MM.1S (cell line): ENCODE measurements at regions not wholly inside any gene's neighbourhood (a gene's known extent, or its start where the extent isn't known, plus 50 kb on each side); places are given as distances from the start of the nearest gene placed in this dataset.

Experiments used
- EZH2phosphoT487 ChIP-seq: fragments of 300-600 bp; sonication (generic); IDR thresholded peaks from 2 replicates; pipeline ENCODE4 v1.6.1; 2018; ENCODE audit warnings: antibody characterized with exemption, low read length
- TF ChIP-seq, protein P1 (sequence below): fragments of 300-600 bp; sonication (generic); IDR thresholded peaks from 2 replicates; pipeline ENCODE4 v1.5.1; 2016; ENCODE audit warnings: antibody characterized with exemption, low read length, mixed read lengths

- TF ChIP-seq, protein P1, sequence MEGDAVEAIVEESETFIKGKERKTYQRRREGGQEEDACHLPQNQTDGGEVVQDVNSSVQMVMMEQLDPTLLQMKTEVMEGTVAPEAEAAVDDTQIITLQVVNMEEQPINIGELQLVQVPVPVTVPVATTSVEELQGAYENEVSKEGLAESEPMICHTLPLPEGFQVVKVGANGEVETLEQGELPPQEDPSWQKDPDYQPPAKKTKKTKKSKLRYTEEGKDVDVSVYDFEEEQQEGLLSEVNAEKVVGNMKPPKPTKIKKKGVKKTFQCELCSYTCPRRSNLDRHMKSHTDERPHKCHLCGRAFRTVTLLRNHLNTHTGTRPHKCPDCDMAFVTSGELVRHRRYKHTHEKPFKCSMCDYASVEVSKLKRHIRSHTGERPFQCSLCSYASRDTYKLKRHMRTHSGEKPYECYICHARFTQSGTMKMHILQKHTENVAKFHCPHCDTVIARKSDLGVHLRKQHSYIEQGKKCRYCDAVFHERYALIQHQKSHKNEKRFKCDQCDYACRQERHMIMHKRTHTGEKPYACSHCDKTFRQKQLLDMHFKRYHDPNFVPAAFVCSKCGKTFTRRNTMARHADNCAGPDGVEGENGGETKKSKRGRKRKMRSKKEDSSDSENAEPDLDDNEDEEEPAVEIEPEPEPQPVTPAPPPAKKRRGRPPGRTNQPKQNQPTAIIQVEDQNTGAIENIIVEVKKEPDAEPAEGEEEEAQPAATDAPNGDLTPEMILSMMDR, result no peak
- TF ChIP-seq EZH2phosphoT487, result no peak
Measured at GRCh38 chr3:106130384-106131198, 261.8 kb upstream of the CBLB start.
